Ascending aorta (tissue), 2 donors: ENCODE measurements at regions not wholly inside any gene's neighbourhood (a gene's known extent, or its start where the extent isn't known, plus 50 kb on each side); places are given as distances from the start of the nearest gene placed in this dataset.

Source experiments
- DNase-seq, 2 donors: peaks; one replicate each; pipeline ENCODE4 v3.0.0-alpha.2; 2019; ENCODE audit warnings: low spot score in 2 of 2
- H3K27ac ChIP-seq, 2 donors: fragments of 200-600 bp; sonication (generic); one replicate each; pipeline ENCODE4 v1.5.1; 2016 to 2017; ENCODE audit warnings: mild to moderate bottlenecking in 1 of 2
- H3K27me3 ChIP-seq: fragments of 200-600 bp; sonication (generic); one replicate; pipeline ENCODE4 v1.5.1; 2017
- H3K36me3 ChIP-seq, 2 donors: fragments of 200-600 bp; sonication (generic); one replicate each; pipeline ENCODE4 v1.5.1; 2016
- H3K4me1 ChIP-seq, 2 donors: fragments of 200-600 bp; sonication (generic); one replicate each; pipeline ENCODE4 v1.5.1; 2016 to 2017; ENCODE audit warnings: mild to moderate bottlenecking in 1 of 2
- H3K4me3 ChIP-seq, 2 donors: fragments of 200-600 bp; sonication (generic); one replicate each; pipeline ENCODE4 v1.5.1; 2016 to 2017; ENCODE audit warnings: mild to moderate bottlenecking in 1 of 2
- H3K9me3 ChIP-seq, 2 donors: fragments of 200-600 bp; sonication (generic); one replicate each; pipeline ENCODE4 v1.5.1; 2016
- intact Hi-C: fragments of 100-400 bp; cut with DNase I; formaldehyde crosslinking; loops from one replicate; pipeline ENCODE4 v1.15.1; 2023
- TF ChIP-seq, protein P1 (sequence below), 3 experiments: fragments of 200-600 bp in 2 of 3; fragments of 450-650 bp in 1 of 3; sonication (generic) in 2 of 3; IDR thresholded peaks; one replicate each; pipeline ENCODE4 v1.5.1; 2016 to 2019; ENCODE audit warnings: antibody characterized with exemption in 3 of 3, mild to moderate bottlenecking in 1 of 3, moderate library complexity in 1 of 3

DNA sequence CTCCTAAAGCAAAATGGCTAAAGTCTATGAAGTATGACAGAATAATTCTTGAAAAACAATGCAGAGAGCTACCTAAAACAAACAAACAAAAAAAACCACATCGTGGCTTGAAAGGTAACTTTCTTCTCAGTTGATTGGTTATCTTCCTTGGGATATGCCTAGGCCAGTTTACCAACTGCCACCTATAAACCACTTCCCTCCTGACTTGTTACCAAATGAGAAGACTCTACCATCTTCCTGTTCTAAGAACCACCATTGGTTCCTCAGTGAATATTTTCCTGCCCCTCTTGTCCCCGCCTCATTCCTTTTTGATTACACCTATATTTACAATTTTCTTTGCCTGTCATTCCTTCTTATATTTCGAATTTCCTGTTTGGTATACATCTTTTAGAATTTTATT is 336.6 kb downstream of the SIPA1L2 start:
- Histone ChIP-seq H3K27ac (no peak overlapping the region), H3K4me1 (no peaks in the 10 kb centered on the region), H3K36me3 (no peaks in the 10 kb centered on the region), H3K9me3 (no peaks in the 10 kb centered on the region), H3K27me3 (no peaks in the 10 kb centered on the region), H3K4me3 (no peak overlapping the region)
- intact Hi-C loops = no loop called here
- DNase-seq = no peak
- TF ChIP-seq, protein P1, sequence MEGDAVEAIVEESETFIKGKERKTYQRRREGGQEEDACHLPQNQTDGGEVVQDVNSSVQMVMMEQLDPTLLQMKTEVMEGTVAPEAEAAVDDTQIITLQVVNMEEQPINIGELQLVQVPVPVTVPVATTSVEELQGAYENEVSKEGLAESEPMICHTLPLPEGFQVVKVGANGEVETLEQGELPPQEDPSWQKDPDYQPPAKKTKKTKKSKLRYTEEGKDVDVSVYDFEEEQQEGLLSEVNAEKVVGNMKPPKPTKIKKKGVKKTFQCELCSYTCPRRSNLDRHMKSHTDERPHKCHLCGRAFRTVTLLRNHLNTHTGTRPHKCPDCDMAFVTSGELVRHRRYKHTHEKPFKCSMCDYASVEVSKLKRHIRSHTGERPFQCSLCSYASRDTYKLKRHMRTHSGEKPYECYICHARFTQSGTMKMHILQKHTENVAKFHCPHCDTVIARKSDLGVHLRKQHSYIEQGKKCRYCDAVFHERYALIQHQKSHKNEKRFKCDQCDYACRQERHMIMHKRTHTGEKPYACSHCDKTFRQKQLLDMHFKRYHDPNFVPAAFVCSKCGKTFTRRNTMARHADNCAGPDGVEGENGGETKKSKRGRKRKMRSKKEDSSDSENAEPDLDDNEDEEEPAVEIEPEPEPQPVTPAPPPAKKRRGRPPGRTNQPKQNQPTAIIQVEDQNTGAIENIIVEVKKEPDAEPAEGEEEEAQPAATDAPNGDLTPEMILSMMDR (IDR thresholded peaks at IDR 0.05) = no peak

DNA sequence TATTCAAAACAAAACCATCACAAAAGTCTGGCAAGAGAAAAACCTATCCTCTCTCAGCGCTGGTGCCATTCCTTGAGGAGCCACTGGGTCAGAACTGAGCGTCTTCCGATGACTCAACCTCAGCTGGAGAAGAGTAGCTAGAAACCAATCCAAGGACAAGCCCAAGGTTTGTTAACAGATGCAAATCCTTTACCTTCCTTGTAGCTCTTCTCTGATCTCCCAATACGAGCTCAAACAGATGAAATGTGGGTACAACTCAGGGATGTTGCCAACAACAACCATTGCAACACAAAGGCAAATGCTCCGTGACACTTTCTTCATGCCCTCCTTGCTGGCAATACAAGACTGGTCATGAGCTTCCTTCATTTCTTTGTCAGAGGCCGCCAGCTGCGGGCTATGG is 337.1 kb downstream of the SIPA1L2 start:
- no peak for DNase-seq
- TF ChIP-seq, protein P1 (IDR thresholded peaks at IDR 0.05) = no peak
- Histone ChIP-seq H3K36me3 (no peaks in the 10 kb centered on the region), H3K27me3 (no peaks in the 10 kb centered on the region), H3K9me3 (no peaks in the 10 kb centered on the region), H3K4me3 (no peak overlapping the region), H3K4me1 (no peaks in the 10 kb centered on the region), H3K27ac (no peak overlapping the region)
- intact Hi-C loops = no loop called here

DNA sequence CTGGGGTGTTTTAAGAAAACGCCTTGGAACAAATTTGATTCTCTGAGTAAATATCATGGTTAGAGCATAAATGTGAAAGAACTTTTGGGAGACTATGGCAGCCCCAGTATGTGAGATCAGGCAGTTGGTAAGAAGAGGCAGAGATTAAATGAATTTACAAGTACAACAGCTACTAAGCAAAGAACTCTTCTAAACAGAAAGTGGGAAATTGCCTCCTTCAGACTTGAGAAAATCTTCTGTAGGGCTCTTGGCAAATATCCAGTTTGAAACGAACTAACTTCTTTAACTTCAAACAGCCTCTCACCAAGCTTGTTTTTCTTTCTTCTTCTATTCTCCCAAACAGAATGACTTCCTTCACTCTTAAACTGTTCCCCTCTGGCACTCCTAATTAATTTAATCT is 337.7 kb downstream of the SIPA1L2 start:
- Histone ChIP-seq H3K9me3 (no peaks in the 10 kb centered on the region), H3K27ac (no peak overlapping the region), H3K4me3 (no peak overlapping the region), H3K36me3 (no peaks in the 10 kb centered on the region), H3K4me1 (no peaks in the 10 kb centered on the region), H3K27me3 (no peaks in the 10 kb centered on the region)
- intact Hi-C loops = no loop called here
- DNase-seq = no peak
- TF ChIP-seq, protein P1 (IDR thresholded peaks at IDR 0.05) = no peak

DNA sequence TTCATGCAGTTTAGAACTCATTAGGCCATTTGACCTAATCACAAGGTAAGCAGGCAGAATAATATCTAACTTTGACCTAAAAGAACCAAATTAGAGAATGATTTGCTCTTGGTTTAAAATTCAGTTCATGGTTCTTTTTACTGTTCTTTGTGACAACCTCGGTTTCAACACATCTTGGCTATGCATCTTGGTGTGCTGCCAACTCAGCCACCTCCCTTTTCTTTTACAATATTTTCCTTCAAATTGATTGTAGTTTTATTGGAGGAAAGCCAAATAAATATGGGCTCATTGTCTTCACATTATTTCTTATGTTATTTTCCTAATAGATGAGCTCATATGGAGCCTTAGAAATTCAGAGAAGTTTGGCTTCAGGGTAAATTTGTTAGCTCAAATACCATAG is 338.3 kb downstream of the SIPA1L2 start:
- no peak overlapping the region for H3K27ac ChIP-seq
- no peak for DNase-seq
- no peaks in the 10 kb centered on the region for H3K4me1 ChIP-seq
- H3K9me3 ChIP-seq = no peaks in the 10 kb centered on the region
- TF ChIP-seq, protein P1 (IDR thresholded peaks at IDR 0.05) = no peak
- no peaks in the 10 kb centered on the region for H3K27me3 ChIP-seq
- no peaks in the 10 kb centered on the region for H3K36me3 ChIP-seq
- H3K4me3 ChIP-seq = no peak overlapping the region
- intact Hi-C loops = no loop called here

DNA sequence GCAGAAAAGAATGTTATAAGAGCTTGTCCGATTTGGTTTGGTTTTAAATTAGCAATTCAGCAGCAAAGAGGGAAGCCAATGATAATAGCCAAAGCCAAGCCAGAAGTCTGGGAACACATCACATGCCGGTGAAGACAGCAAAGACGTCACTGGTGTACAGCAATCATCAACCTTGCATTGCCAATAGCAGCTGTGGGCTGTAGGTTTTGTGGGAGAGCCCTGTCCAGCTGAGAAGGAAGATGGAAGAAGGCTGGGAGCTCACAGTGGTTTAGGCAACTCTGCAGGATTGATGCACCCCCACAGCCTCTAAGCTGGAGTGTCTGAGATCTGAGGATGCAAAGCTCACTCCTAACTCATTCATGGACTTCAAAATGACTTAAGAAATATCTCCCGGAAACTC is 338.7 kb downstream of the SIPA1L2 start:
- no peak overlapping the region for H3K27ac ChIP-seq
- H3K36me3 ChIP-seq = no peaks in the 10 kb centered on the region
- H3K27me3 ChIP-seq = no peaks in the 10 kb centered on the region
- no peaks in the 10 kb centered on the region for H3K4me1 ChIP-seq
- no peaks in the 10 kb centered on the region for H3K9me3 ChIP-seq
- no peak for DNase-seq
- intact Hi-C loops = no loop called here
- TF ChIP-seq, protein P1 (IDR thresholded peaks at IDR 0.05) = no peak
- H3K4me3 ChIP-seq = no peak overlapping the region

DNA sequence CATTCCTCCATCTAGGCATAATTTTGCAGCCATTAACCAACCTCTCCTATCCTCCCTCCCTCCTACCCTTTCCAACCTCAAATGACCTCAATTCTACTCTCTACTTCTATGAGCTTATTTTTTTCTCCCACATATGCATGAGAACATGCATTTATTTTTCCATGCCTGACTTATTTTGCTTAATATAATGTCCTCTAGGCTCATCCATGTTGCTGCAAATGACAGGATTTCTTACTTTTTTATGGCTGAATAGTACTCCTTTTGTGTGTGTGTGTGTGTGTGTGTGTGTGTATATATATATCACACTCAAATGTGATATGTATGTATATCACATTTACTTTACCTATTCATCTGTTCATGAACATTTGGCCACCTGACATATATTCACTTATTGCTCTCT is 339.4 kb downstream of the SIPA1L2 start:
- H3K4me3 ChIP-seq = no peak overlapping the region
- intact Hi-C loops = no loop called here
- H3K36me3 ChIP-seq = no peaks in the 10 kb centered on the region
- H3K9me3 ChIP-seq = no peaks in the 10 kb centered on the region
- H3K27ac ChIP-seq = no peak overlapping the region
- H3K27me3 ChIP-seq = no peaks in the 10 kb centered on the region
- no peak for DNase-seq
- TF ChIP-seq, protein P1 (IDR thresholded peaks at IDR 0.05) = no peak
- H3K4me1 ChIP-seq = no peaks in the 10 kb centered on the region
